ENCODE measurements at regions not wholly inside any gene's neighbourhood (a gene's known extent, or its start where the extent isn't known, plus 50 kb on each side); places are given as distances from the start of the nearest gene placed in this dataset.

GRCh38 chr20:50258790-50259483 is 68.3 kb downstream of the CEBPB start:
- no peak for DNase-seq

- no peak for DNase-seq
These were observed 69.3 kb downstream of the CEBPB start for GRCh38 chr20:50259705-50260478.

GRCh38 chr20:50260479-50261221 is 70.0 kb downstream of the CEBPB start:
- DNase-seq, result no peak

- DNase-seq, result no peak
These were observed 71.0 kb downstream of the CEBPB start for GRCh38 chr20:50261471-50262212.

DNA sequence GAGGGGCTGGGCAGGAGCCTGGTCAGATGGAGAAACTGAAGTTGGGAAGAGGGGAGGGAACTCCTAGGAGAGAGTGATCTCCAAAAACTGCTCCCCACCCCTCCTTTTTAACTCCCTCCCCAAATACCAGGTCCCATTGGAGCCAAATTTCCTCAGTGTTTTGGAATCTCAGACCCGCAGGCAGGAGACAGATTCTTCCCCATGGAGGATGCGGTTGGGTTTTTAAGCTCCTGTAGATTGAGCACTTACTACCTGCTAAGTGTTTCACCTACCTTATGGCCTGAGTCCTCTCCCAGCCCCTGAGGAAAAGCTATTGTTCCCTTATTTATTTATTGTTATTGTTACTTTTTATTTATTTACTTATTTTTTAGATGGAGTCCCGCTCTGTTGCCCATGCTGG is 73.2 kb downstream of the CEBPB start:
- DNase-seq, result no peak

DNA sequence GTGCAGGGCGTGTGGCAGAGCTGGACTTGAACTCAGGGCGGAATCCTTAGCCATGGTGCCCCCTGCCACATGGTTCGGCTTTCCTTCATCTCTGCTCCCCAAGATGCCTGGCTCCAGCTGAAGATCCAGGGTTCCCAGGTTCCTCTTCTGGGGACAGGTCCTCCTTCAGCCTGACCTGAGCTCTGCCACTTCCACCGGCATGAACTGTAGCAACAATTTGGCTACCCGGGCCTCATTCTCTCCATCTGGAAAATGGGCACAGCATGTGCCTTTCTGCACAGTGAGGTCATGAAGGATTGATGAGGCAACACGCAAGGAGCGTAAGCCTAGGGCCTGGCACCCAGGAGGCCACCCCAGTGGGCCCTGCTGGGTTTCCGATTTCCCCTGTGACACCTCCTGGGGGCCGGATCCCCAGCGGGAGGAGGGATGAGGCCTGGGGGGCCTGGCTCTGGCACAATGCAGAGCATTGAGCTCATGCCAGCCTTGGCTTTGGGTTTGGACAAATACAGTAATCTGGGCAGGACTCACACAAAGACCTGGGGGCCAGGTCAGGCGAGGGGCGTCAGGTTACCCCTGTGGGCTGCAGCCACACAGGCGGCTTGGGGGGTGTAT is 74.0 kb downstream of the CEBPB start:
- DNase-seq, result no peak

- DNase-seq, result no peak
These were observed 74.8 kb downstream of the CEBPB start for GRCh38 chr20:50265245-50265946.

- DNase-seq, result no peak
These were observed 75.8 kb downstream of the CEBPB start for GRCh38 chr20:50266293-50267040.

- no peak for DNase-seq
These were observed 76.6 kb downstream of the CEBPB start for GRCh38 chr20:50267041-50267865.

GRCh38 chr20:50267866-50268219 is 77.2 kb downstream of the CEBPB start:
- DNase-seq, result no peak

DNA sequence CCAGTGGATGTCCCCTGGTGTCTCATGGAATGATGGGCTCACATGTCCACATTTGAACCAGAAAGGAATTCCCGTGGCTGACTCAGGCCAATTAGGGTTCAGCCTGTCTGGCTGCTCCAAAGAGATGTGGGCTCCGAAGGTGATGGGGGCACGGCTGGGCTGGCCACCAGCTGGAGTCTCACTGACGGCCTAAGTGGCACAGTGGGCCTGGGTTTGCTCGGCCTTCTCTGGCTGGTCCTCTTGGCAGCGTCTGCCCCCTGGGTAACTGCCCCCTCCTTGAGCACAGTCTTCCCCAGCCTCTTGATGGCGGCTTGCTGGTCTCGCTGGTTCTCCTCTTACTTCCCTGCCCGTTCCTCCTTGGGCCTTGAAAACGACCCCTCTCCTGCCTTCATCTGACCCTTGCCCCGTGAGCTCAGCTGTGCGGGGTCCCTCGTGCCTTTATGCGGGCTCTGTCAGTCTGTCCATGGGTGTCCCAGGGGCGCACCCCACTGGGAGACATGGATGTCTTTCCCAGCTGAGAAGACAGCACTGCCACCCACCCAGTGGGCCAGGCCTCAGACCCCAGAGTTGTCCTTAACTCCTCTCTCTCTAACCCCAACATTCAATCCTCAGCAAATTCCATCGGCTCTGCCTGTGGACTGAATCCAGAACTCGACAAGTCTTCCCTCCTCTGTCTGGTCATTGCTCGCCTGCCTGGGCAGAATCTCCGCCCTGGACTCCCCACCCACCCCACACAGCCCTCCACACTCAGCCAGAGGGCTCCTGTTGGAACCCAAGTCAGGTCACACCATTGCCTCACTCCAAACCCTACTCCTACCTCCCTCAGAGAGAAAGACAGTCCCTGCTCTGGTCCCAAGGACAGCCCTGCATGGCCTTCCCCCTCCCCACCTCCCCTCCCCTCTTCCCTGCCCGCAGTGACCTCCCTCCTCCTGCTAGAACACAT is 78.7 kb downstream of the CEBPB start:
- DNase-seq, result no peak

GRCh38 chr20:50270034-50270395 is 79.4 kb downstream of the CEBPB start:
- no peak for DNase-seq

- no peak for DNase-seq
These were observed 79.9 kb downstream of the CEBPB start for GRCh38 chr20:50270569-50270968.

- DNase-seq, result no peak
These were observed 80.5 kb downstream of the CEBPB start for GRCh38 chr20:50271176-50271575.

DNA sequence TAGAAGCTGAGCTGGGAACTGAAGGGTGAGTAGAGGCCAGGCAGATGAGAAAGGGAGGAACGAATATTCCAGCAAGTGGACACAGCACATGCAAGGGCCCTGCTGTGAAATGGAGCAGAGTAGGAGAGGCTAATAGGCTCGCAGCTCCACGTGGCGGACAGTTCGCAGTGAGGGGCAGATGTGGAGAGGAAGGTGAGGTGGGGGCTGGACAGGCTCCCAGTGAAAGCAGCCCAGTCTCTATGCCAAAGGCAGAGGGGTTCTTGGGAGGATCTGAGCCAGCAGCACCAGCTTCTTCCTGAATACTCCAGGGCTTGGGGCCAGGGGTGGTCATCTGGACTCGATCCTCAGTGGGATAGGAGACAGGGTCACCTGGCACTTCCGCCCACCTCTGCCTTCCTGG is 81.0 kb downstream of the CEBPB start:
- DNase-seq, result no peak

DNA sequence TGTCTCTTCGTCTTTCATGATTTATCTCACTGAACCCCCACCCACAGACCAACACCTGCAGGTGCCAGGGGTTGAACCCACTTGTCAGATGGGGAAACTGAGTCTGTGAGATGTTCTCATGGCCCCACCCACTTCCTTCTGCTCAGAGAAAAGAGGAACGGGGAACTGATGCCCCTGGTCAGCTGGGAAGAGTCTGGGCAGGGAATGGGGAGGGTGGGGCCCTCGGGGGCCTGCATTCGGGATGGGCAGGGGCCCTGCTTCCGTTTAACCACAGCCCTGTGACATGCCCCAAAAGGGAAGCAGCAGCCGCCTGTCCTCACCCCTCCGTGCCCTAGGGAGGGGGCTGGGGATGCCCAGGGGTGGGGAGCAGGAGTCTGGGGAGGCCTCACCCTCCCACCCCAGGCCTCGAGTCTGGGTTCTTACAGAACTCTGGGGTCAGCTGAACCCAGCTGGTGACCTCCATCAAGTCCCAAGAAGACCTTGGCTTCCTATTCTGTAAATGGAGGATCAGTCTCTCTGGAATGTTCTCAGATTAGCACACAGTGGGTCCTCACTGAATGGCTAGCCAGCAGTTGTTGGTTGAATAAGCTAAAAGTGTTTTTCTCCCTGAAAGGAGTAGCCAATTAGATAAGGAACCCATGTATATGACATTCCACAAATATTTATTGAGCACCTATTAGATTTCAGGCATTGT is 81.5 kb downstream of the CEBPB start:
- DNase-seq, result no peak

DNA sequence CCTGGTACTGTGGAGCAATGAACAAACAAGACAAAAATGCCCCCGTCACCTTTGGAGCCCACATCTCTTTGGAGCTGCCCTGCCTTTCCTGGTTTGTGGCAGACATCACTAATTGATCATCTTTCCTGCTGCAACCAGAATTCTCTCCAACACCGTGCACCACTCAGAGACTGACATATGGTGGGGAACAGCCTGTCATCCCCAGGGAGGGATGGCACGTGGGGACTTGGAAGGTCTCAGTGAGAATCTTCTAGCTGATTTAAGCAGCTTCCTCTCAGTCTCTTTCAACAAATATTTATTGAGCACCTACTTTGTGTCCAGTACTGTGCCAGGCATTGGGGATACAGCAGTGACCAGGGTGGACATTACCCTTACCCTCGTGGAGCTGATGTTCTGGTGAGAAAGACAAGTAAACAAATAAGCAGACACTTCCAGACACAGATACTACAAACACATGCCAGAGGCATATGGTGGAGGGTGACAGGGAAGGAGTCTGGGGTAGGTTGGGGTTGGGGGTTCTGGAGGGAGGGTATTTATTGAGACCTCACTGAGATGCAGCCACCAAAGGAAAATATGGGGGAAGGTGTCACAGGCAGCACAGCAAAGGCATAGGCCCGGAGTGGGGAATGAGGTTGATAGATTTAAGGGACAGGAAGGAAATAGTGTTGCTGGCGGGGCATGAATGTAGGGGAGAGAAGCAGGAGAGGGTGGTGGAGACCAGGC is 82.3 kb downstream of the CEBPB start:
- no peak for DNase-seq

Measured in islet precursor cell (in vitro differentiated cells).